ENCODE measurements at regions not wholly inside any gene's neighbourhood (a gene's known extent, or its start where the extent isn't known, plus 50 kb on each side); places are given as distances from the start of the nearest gene placed in this dataset.

DNA sequence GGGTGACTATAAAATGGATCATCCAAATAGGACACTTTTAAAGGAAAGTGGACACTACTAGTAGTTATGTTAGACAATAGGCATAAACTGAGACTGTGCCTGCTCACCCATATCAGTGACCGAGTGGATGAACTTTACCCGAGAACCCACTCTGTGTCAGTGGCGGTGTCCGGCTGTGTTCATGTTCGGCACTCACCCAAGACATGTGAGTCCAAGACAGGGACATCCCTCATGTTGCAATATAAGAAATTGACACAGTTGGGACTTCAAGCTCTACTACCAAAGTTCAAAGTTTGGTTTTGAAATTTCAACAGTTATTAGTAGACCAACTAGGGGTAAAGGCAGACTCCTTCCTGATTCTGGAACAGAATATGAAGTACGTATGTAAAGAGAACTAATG, 326.3 kb upstream of the TNP1 start:
- Histone ChIP-seq H3K27me3 (ENCODE audit: insufficient read depth, low read depth, severe bottlenecking) (no peaks in the 10 kb centered on the region), H3K9me3 (ENCODE audit: severe bottlenecking) (no peaks in the 10 kb centered on the region), H3K27ac (no peak overlapping the region), H3K36me3 (no peaks in the 10 kb centered on the region), H3K4me3 (ENCODE audit: low read depth, low read length) (no peak overlapping the region)
- no peak for DNase-seq
- TF ChIP-seq, protein P1, sequence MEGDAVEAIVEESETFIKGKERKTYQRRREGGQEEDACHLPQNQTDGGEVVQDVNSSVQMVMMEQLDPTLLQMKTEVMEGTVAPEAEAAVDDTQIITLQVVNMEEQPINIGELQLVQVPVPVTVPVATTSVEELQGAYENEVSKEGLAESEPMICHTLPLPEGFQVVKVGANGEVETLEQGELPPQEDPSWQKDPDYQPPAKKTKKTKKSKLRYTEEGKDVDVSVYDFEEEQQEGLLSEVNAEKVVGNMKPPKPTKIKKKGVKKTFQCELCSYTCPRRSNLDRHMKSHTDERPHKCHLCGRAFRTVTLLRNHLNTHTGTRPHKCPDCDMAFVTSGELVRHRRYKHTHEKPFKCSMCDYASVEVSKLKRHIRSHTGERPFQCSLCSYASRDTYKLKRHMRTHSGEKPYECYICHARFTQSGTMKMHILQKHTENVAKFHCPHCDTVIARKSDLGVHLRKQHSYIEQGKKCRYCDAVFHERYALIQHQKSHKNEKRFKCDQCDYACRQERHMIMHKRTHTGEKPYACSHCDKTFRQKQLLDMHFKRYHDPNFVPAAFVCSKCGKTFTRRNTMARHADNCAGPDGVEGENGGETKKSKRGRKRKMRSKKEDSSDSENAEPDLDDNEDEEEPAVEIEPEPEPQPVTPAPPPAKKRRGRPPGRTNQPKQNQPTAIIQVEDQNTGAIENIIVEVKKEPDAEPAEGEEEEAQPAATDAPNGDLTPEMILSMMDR (IDR thresholded peaks at IDR 0.05; ENCODE audit: low read depth, low read length), result no peak

DNA sequence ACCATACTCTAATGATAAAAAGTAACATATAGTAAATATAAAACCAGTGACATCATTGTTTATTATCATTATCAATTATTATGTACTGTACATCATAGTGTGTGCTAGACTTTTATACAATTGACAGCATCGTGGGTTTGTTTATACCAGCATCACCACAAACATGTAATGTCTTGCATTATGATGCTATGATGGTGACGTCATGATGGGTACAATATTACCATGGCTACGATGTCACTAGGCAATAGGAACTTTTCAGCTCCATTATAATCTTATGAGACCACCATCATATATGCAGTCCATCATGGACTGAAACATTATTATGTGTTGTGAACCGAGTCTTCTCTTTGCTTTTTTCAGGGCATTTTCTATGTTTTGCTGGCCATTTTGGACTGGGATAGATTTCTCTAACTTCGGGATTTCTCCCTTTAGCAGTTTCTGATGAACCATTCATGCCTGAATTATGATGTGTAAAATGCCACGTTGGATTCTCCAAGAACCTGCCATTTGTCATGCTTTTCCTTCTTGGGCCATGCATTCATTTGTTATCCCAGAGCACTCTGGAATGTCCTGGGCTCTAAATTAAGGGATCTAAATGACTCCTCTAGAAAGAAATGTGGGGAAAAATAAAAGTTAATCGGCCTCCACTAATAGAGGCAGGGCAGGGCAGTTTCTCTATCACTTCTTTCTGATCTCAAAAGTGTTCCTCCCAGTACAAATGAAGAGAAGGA, 325.6 kb upstream of the TNP1 start:
- Histone ChIP-seq H3K27me3 (ENCODE audit: insufficient read depth, low read depth, severe bottlenecking) (no peaks in the 10 kb centered on the region), H3K4me3 (ENCODE audit: low read depth, low read length) (no peak overlapping the region), H3K9me3 (ENCODE audit: severe bottlenecking) (no peaks in the 10 kb centered on the region), H3K36me3 (no peaks in the 10 kb centered on the region), H3K27ac (no peak overlapping the region)
- TF ChIP-seq, protein P1 (IDR thresholded peaks at IDR 0.05; ENCODE audit: low read depth, low read length), result no peak
- no peak for DNase-seq

DNA sequence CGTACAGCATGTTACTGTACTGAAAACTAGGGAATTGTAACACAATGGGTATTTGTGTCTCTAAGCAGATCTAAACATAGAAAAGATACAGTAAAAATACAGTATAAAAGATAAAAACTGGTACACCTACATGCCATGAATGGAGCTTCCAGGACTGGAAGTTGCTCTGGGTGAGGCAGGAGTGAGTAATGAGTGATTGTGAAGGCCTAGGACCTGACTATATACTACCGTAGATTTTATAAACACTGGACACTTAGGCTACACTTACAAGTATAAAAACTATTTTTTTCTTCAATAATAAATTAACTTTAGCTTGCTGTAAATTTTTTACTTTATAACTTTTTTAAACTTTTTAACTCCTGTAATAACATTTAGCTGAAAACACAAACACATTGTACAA, 324.4 kb upstream of the TNP1 start:
- no peaks in the 10 kb centered on the region for H3K9me3 ChIP-seq (ENCODE audit: severe bottlenecking)
- no peak overlapping the region for H3K4me3 ChIP-seq (ENCODE audit: low read depth, low read length)
- H3K27me3 ChIP-seq (ENCODE audit: insufficient read depth, low read depth, severe bottlenecking), result no peaks in the 10 kb centered on the region
- H3K27ac ChIP-seq, result no peak overlapping the region
- TF ChIP-seq, protein P1 (IDR thresholded peaks at IDR 0.05; ENCODE audit: low read depth, low read length), result no peak
- no peak for DNase-seq
- no peaks in the 10 kb centered on the region for H3K36me3 ChIP-seq

DNA sequence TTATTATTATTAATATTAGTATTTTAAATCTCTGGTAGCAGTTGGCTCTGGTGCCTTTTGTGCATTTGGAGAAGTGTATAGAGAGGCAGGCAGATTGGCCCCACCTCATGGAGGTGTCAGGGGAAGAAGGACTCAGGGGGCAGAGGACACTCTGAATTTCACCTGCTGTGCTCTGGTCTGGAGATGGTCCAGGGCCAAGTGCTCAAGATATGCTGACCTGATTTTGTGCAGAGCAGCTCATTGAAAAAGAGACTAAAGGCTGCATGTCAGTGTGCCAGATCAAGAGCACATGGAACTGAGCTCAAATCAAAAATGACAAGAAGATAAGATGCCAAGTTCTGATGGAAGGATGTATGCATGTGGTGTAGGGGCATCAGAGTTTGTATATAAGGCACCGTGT, 323.6 kb upstream of the TNP1 start:
- TF ChIP-seq, protein P1 (IDR thresholded peaks at IDR 0.05; ENCODE audit: low read depth, low read length), result no peak
- Histone ChIP-seq H3K27me3 (ENCODE audit: insufficient read depth, low read depth, severe bottlenecking) (no peaks in the 10 kb centered on the region), H3K9me3 (ENCODE audit: severe bottlenecking) (no peaks in the 10 kb centered on the region), H3K36me3 (no peaks in the 10 kb centered on the region), H3K4me3 (ENCODE audit: low read depth, low read length) (no peak overlapping the region), H3K27ac (no peak overlapping the region)
- DNase-seq, result no peak

DNA sequence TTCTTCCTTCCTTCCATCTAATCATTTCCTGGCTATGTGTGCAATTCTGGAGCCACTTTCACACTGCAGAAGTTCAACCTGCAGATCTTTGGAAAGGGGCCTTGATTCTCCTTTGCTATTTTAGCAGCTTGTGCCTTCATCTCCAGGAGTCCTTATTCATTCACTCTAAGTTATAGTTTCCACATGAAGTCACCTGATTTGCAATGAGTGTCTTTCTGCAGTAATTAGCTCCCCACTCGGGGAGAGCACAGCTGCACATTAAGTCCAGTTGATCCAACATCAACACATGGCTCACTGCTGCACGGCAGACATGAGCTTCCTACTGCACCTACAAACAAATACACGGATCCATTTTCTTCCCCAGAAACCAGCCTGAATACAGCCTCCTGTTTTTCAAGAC, 323.1 kb upstream of the TNP1 start:
- H3K27me3 ChIP-seq (ENCODE audit: insufficient read depth, low read depth, severe bottlenecking), result no peaks in the 10 kb centered on the region
- H3K36me3 ChIP-seq, result no peaks in the 10 kb centered on the region
- no peak overlapping the region for H3K27ac ChIP-seq
- H3K4me3 ChIP-seq (ENCODE audit: low read depth, low read length), result no peak overlapping the region
- H3K9me3 ChIP-seq (ENCODE audit: severe bottlenecking), result no peaks in the 10 kb centered on the region
- DNase-seq, result no peak
- TF ChIP-seq, protein P1 (IDR thresholded peaks at IDR 0.05; ENCODE audit: low read depth, low read length), result no peak

DNA sequence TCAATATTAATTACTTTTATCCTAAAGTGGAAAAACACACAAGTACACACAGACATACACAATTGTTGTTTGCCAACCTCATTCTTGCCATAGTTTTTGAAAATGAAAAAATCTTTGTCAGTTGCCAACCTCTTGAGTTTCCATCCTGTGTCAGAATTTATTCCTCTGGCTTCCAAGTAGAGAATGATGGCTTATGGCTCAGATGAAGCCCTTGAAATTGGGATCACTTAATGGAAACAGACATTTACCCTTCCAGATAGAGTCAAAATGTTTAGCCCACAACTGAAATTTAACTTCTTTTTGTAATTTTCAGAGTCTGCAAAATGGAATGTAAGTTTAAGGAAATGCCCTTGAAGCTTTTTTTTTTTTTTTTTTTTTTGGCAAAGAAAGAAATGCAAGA, 321.6 kb upstream of the TNP1 start:
- Histone ChIP-seq H3K36me3 (no peaks in the 10 kb centered on the region), H3K9me3 (ENCODE audit: severe bottlenecking) (no peaks in the 10 kb centered on the region), H3K27me3 (ENCODE audit: insufficient read depth, low read depth, severe bottlenecking) (no peaks in the 10 kb centered on the region), H3K27ac (no peak overlapping the region), H3K4me3 (ENCODE audit: low read depth, low read length) (no peak overlapping the region)
- DNase-seq, result no peak
- TF ChIP-seq, protein P1 (IDR thresholded peaks at IDR 0.05; ENCODE audit: low read depth, low read length), result no peak

Data from WERI-Rb-1 (cell line).